CD4-positive, alpha-beta T cell treated with Interleukin-6 for 4 hours (primary cell): ENCODE measurements at regions not wholly inside any gene's neighbourhood (a gene's known extent, or its start where the extent isn't known, plus 50 kb on each side); places are given as distances from the start of the nearest gene placed in this dataset.

Experiments used
- DNase-seq: peaks from one replicate; pipeline ENCODE4 v3.0.0-alpha.2; 2020; ENCODE audit warnings: mixed read lengths

GRCh38 chr1:201752333-201752732 is 76.6 kb upstream of the IPO9 start:
- no peak for DNase-seq

DNA sequence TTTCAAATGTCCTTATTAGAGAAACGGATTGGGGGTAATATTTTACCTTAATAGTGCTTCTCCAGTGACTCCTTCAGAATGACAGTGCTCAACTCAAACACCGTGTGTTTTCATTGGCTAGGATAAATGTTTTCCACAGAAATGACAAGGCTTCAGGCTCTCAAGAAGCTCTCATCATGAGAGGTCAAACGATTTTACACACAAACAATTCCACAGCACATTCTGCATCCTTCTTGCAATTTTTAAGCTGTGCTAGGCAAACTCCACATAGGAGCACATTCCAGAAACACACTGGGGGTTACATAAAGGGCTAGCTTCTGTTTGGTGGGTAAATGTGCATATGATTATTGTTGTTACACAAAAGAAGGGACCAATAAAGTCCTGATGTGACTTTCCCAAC is 75.5 kb upstream of the IPO9 start:
- DNase-seq = no peak

DNA sequence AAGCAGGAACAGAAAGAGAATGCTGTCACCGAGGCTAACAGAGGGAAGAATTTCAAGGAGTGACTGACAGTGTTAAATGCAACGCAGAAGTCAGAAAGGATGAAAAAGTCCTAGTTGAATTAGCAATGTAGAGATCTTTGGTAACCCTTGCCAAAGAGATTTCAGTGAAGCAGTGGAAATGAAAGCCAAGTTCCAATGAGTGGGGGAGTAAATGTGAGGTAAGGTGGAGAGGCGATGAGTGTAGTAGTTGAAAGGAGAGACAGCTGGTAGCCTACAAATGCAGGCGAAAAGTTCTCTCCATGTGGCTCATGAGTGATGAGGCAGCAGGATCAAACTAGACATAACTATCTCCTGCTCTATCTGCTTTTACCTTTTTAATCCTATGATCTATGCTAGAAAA is 74.6 kb upstream of the IPO9 start:
- no peak for DNase-seq

GRCh38 chr1:201755200-201755599 is 73.8 kb upstream of the IPO9 start:
- DNase-seq = no peak

DNA sequence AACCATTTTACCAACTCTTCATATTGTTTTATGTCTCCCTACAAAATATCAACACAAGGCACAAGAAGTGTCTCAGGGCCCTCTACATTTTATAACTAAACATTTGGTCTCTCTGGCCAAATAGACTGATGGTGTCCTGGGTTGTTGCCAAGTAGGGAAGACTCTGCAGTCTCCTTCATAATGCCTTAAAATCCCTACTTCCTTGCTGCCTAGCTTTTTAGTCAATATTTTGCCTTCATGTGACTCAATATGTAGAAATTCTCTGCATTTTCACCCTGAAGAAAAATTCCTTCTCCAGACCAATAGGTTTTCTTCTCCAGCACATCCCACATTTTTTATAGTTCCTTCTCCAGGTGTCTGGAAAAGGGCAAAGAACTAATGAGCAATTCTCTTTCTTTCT is 72.6 kb upstream of the IPO9 start:
- no peak for DNase-seq

DNA sequence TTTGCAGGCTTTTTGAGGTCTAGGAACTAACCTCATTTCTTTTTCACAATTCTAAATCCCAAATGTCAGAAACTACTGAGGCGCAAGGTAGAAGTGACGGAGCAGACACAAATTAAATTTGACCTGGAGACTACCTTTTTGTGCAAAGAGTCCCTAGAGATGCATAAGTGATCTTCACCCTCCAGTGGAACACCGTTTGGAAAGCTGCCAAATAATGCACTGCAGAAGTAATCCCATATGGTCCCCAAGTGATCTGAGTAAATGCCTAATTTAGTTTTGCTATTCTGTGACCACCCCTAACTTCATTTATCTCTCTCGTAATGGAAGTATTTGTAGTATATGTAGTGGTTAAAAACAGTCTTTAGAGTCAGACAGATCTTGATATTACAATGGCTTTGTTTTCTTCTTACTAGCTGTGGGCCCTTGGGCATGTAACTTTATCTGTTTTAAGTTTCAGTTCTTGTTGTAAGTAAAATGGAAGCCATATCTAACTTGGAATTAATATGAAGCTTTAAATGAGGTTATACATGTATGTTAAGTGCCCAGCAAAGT is 70.4 kb upstream of the IPO9 start:
- DNase-seq = no peak

GRCh38 chr1:201759194-201759815 is 69.7 kb upstream of the IPO9 start:
- DNase-seq = no peak

GRCh38 chr1:201760516-201760915 is 68.4 kb upstream of the IPO9 start:
- no peak for DNase-seq

GRCh38 chr1:201761178-201761577 is 67.8 kb upstream of the IPO9 start:
- DNase-seq = no peak

- DNase-seq = no peak
These were observed 67.1 kb upstream of the IPO9 start for GRCh38 chr1:201761871-201762270.

GRCh38 chr1:201762381-201762780 is 66.6 kb upstream of the IPO9 start:
- no peak for DNase-seq

GRCh38 chr1:201763455-201764140 is 65.4 kb upstream of the IPO9 start:
- no peak for DNase-seq

DNA sequence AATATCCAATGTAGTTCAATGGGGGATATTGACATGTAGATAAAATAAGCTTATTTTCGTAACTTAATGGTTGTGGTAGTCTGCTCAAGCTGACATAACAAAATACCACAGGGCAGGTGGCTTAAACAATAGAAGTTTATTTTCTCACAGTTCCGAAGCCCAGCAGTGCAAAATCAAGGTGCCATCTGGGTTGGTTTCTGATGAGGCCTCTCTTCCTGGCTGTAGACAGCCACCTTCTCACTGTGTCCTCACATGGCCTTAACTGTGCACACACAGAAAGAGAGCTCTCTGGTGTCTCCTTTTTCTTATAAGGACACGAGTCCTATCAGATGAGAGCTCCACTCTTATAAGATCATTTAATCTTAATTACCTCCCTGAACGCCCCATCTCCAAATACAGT is 64.8 kb upstream of the IPO9 start:
- DNase-seq = no peak

DNA sequence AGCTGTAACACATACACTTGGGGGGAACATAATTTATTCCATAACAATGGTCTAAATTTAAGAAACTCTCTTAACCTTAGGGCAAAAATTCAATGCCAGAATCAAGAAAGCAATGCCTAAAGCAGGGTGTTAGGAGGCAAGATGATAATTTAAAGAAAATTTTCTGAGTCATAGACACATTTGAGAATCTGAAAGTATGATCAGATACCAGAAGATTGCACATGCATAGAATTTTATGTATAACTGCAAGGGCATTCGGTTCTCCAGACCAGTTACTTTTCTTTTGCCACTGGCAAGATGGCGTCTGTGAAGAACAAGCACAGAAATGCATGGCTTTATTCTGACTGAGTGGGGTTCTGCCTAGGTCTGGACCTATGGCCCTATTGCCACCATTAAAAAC is 64.4 kb upstream of the IPO9 start:
- DNase-seq = no peak

- DNase-seq = no peak
These were observed 62.7 kb upstream of the IPO9 start for GRCh38 chr1:201766131-201766866.

- no peak for DNase-seq
These were observed 61.6 kb upstream of the IPO9 start for GRCh38 chr1:201767339-201767738.

DNA sequence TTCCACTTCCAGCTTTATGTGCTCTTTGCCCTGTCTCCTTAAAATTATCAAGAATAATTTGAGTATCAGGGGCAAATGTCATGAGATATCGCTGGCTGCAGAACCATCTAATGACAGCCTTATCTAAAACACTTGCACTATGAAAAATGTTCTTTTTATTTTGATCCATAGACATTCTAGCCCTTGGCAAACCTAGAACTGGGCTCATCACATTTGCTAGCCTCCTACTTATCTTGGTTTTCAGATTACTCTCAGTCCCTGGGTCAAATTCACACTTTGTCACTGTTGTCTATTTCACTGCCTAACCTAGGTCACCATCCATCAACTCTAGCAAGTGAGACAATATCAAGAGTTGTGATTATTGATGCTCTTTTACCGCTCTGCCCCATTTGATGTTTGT is 59.9 kb upstream of the IPO9 start:
- DNase-seq = no peak

DNA sequence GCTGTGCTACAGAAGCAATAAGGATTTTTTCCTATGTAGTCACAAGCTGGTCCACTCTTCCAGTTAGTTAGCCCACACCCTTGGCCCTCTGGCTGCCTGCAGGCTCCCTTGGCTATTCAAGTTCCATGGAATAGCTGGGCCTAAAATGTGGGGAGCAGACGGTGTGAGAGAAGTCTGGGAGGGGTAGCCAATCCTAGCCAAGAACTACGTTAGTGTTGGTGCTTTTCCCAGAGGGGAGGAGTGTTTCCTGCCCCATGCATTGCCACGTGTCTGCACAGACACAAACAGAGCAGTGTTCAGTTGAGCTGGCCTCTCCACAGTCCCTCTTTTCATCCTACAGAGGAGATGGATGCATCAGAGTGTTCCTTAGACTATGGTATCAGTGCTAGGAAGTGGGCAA is 59.0 kb upstream of the IPO9 start:
- DNase-seq = no peak

- no peak for DNase-seq
These were observed 57.5 kb upstream of the IPO9 start for GRCh38 chr1:201771466-201771865.

DNA sequence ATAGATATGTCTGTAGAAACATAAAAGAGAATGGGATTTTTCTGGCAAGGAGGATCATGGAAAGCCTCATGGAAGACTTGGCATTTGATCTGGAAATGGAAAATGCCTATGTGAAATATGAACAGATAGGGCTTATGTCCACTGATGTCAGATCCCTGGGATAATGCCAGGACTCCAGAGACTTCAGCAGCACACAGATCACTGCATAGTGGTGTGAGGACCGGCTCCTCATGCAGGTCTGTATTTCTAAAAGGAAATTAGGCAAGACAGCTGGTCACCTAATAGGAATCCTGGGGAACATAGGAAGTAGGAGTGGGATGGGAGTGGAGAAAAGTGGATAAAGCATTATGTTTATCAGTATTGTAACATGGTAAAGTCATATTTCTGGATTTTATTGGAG is 56.8 kb upstream of the IPO9 start:
- no peak for DNase-seq

DNA sequence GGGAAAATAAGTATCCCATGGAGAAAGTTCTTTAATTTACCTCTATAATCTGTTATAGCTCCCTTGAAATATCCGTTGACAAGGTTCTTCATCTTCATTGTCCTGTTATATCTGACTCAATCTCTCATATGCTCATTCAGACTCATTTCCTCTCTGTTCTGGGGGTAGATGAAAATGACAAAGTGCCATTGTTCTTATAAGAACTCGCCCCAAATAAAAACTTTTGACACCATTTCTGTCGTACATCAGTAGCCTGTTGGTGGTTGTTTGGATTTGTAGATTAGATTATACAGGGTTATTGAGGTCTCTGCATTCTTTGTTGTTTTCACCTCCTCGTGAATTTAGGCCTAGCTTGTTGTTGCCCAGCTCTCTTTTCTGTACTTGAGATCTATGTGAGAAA is 55.2 kb upstream of the IPO9 start:
- no peak for DNase-seq

DNA sequence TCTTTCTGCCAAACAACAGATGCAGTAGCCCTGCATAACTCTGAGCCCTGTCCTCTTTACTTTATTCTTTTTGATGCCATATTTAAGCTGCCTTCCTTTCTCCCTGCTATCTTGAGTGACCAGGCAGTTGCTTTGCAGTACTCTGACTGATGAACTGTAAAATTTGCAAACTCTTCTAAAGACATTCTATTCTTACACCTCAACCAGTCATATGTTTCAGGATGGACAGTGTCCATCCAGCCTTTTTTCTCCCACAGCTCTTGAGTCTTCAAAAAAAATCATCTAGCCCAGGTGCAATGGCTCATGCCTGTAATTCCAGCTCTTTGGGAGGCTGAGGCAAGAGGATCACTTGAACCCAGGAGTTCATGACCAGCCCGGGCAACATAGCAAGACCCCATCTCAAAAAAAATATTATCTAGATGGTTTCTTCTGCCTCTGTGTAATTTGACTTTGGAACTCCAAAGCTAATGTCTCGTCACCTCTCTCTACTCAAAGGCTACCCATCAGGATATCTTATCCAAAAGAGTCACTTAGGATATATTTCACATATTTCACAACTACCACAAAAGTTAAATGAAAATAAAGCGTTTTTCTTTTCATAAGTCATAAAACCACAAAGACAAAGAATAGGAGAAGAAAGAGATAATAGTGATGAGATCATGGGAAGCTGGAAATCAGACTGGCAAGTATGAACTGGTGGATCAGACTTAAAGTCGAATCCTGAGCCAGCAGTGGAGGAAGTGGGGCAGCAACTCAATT is 54.6 kb upstream of the IPO9 start:
- no peak for DNase-seq

GRCh38 chr1:201774983-201775344 is 54.0 kb upstream of the IPO9 start:
- no peak for DNase-seq
